ENCODE measurements at regions not wholly inside any gene's neighbourhood (a gene's known extent, or its start where the extent isn't known, plus 50 kb on each side); places are given as distances from the start of the nearest gene placed in this dataset.

DNA sequence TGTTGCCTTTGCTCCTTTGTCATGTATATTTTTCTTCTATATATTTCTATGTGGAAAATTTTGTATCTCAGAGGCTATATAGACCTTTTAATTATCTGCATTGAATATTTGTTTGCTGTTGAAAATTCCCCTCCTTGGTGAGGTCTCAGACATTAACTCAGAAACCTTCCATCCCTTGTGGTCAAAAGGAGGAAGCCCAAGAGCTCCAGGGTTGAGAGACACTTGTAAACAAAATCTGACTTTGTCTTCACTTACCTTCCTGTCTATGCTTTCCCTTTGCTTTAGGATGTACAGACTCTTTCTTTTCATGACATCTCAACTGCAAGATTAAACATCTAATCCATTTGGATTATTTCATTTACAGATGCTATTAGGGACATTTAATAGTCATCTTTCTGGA, 157.5 kb downstream of the PCDH20 start:
- intact Hi-C loops (cut with micrococcal nuclease; ENCODE audit: unreplicated experiment): no loop called here
- TF ChIP-seq, protein P1, sequence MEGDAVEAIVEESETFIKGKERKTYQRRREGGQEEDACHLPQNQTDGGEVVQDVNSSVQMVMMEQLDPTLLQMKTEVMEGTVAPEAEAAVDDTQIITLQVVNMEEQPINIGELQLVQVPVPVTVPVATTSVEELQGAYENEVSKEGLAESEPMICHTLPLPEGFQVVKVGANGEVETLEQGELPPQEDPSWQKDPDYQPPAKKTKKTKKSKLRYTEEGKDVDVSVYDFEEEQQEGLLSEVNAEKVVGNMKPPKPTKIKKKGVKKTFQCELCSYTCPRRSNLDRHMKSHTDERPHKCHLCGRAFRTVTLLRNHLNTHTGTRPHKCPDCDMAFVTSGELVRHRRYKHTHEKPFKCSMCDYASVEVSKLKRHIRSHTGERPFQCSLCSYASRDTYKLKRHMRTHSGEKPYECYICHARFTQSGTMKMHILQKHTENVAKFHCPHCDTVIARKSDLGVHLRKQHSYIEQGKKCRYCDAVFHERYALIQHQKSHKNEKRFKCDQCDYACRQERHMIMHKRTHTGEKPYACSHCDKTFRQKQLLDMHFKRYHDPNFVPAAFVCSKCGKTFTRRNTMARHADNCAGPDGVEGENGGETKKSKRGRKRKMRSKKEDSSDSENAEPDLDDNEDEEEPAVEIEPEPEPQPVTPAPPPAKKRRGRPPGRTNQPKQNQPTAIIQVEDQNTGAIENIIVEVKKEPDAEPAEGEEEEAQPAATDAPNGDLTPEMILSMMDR (IDR thresholded peaks at IDR 0.05; ENCODE audit: unreplicated experiment): no peak
- H3K4me1 Mint-ChIP-seq (ENCODE audit: low read depth, unreplicated experiment): no peaks in the 10 kb centered on the region
- no TSS peak for BruUV-seq (replicated peaks)
- H3K36me3 Mint-ChIP-seq (ENCODE audit: insufficient read depth, unreplicated experiment): no peaks in the 10 kb centered on the region
- no peak for DNase-seq
- CTCF ChIA-PET: interaction anchor here (0.6 kb wide), 1 partner anchor 76 kb away, joined by 6 read pairs; no protein-coding TSS in a partner anchor
- peaks cover under 1% of the 10 kb centered on the region for H3K9me3 Mint-ChIP-seq (ENCODE audit: low read depth, unreplicated experiment)
- no peaks in the 10 kb centered on the region for H3K27me3 Mint-ChIP-seq (ENCODE audit: unreplicated experiment)
- no peak overlapping the region for H3K27ac Mint-ChIP-seq (ENCODE audit: unreplicated experiment)
- no peak overlapping the region for H3K4me3 Mint-ChIP-seq (ENCODE audit: low read depth, unreplicated experiment)

DNA sequence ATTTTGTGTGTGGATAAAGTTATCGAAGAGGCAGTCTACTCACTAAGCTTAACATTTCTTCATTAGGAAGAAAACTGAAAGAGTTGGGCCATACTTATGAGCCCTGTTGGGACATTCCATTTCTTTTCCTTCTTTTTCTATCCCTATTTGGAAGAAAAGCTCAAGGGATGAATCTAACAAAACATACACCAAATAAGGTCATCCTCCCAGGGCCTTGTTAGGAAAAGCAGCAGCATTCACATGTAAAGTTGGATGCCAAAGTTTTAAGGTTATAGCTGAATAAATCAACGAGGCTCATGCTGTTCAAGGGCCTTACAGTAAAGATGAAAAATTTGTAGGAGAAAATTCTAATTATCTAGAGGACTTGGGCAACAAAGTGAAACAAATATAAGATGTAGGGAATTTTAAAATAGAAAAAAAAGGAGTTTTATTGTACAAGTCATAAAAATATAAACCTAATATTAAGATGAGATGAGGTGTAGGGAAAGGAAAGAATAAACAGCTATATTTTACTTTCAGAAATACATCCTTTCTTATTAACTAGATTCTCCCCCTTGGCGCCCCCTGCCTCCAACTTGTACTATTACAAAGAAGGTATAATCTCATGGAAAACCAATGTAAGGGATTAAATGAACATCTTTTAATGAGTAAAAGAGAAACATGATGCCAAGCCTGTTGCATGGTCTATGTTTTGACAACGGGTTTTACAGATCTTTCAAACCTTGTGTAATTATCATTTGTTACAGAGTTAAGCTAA, 160.4 kb downstream of the PCDH20 start:
- Mint-ChIP-seq H3K27me3 (ENCODE audit: unreplicated experiment) (no peaks in the 10 kb centered on the region), H3K4me1 (ENCODE audit: low read depth, unreplicated experiment) (no peaks in the 10 kb centered on the region), H3K4me3 (ENCODE audit: low read depth, unreplicated experiment) (no peak overlapping the region), H3K36me3 (ENCODE audit: insufficient read depth, unreplicated experiment) (no peaks in the 10 kb centered on the region), H3K9me3 (ENCODE audit: low read depth, unreplicated experiment) (peaks cover 3% of the 10 kb centered on the region), H3K27ac (ENCODE audit: unreplicated experiment) (no peak overlapping the region)
- TF ChIP-seq, protein P1 (IDR thresholded peaks at IDR 0.05; ENCODE audit: unreplicated experiment): no peak
- CTCF ChIA-PET: no interaction called here
- no peak for DNase-seq
- BruUV-seq (replicated peaks): no TSS peak
- intact Hi-C loops (cut with micrococcal nuclease; ENCODE audit: unreplicated experiment): no loop called here

DNA sequence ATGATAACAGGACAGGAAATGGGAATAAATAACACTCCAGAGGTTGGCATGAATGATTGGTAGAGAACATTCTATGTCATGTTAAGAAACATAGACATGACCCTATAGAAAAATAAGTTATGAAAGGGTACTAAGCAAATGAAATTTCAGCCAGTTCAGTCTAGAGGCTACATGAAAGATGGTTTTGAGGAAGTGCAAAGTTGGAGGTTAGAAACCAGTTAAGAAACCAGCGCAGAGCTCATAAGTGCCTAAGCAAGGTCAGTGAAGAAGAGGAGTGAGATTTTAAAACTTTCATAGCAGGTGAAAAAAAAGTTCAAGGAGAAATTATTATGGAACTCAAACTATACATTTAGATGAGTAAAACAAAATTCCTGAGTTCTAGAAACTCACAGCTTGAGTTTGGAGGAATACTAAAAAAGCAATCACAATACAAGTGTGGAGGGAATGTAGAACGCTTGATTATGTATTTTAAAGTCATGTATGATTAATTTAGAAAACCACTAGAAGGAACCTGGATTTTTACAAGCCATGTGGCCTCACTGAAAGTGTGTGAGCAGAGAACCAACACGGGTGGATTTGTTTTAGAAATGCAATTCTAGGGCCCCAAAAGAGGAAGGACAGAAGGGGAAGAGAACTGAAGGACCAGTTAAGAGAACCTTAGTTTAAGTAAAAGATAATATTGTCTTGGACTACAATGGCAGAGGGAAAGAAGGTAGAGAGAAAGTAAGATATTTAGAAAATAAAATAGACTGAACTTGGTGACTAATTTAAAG, 162.4 kb downstream of the PCDH20 start:
- Mint-ChIP-seq H3K27ac (ENCODE audit: unreplicated experiment) (no peak overlapping the region), H3K4me1 (ENCODE audit: low read depth, unreplicated experiment) (no peaks in the 10 kb centered on the region), H3K36me3 (ENCODE audit: insufficient read depth, unreplicated experiment) (no peaks in the 10 kb centered on the region), H3K4me3 (ENCODE audit: low read depth, unreplicated experiment) (no peak overlapping the region), H3K9me3 (ENCODE audit: low read depth, unreplicated experiment) (peaks cover 3% of the 10 kb centered on the region), H3K27me3 (ENCODE audit: unreplicated experiment) (no peaks in the 10 kb centered on the region)
- BruUV-seq (replicated peaks): no TSS peak
- CTCF ChIA-PET: no interaction called here
- TF ChIP-seq, protein P1 (IDR thresholded peaks at IDR 0.05; ENCODE audit: unreplicated experiment): no peak
- DNase-seq: no peak
- intact Hi-C loops (cut with micrococcal nuclease; ENCODE audit: unreplicated experiment): no loop called here

DNA sequence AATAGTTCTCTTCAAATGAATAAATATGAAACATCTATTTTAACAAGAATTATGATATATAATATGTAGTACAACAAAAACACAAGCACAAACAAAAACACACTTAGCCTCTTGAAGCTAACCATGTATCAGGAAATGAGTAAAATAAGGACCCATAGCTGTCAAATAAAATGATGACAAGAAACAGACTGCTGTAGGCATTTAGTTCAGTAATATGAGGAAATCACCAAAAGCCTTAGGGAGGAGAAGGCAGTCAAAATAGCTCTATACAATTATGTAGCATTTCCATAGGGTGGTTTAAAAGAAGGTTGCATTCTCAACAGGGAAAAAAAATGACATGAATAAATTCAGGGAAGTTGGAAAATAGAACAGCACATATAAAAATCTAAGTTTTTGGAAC, 163.4 kb downstream of the PCDH20 start:
- Mint-ChIP-seq H3K27ac (ENCODE audit: unreplicated experiment) (no peak overlapping the region), H3K4me3 (ENCODE audit: low read depth, unreplicated experiment) (no peak overlapping the region), H3K4me1 (ENCODE audit: low read depth, unreplicated experiment) (no peaks in the 10 kb centered on the region), H3K27me3 (ENCODE audit: unreplicated experiment) (no peaks in the 10 kb centered on the region), H3K36me3 (ENCODE audit: insufficient read depth, unreplicated experiment) (no peaks in the 10 kb centered on the region), H3K9me3 (ENCODE audit: low read depth, unreplicated experiment) (peaks cover 3% of the 10 kb centered on the region)
- CTCF ChIA-PET: no interaction called here
- TF ChIP-seq, protein P1 (IDR thresholded peaks at IDR 0.05; ENCODE audit: unreplicated experiment): no peak
- BruUV-seq (replicated peaks): no TSS peak
- DNase-seq: no peak
- intact Hi-C loops (cut with micrococcal nuclease; ENCODE audit: unreplicated experiment): no loop called here

Measured in Calu3 (cell line).